Spleen (tissue), 7 donors: ENCODE measurements at regions not wholly inside any gene's neighbourhood (a gene's known extent, or its start where the extent isn't known, plus 50 kb on each side); places are given as distances from the start of the nearest gene placed in this dataset.

ENCODE experiments used
- CTCF ChIP-seq, 11 experiments: fragments of 200-600 bp in 7 of 11; fragments of 450-650 bp in 4 of 11; sonication (generic) in 4 of 11; IDR thresholded peaks in 8 of 11; conservative IDR thresholded peaks in 3 of 11; 1 replicate in 7 of 11; 2 replicates in 4 of 11; pipeline versions ENCODE4 v1.4.0 to v1.8.0; 2016 to 2021; ENCODE audit warnings: antibody characterized with exemption in 11 of 11, inconsistent platforms in 4 of 11, mild to moderate bottlenecking in 1 of 11
- POLR2A ChIP-seq, 3 donors: fragments of 450-650 bp; IDR thresholded peaks; one replicate each; pipeline ENCODE4 v1.5.1; 2017; ENCODE audit warnings: antibody characterized with exemption in 3 of 3, mild to moderate bottlenecking in 1 of 3
- donor health status: DM: no; HTN: no; CAD: no; lungs with moderate emphysema.
- donor health status: DM: no; HTN: no; CAD: no.
- donor health status: DM: no; HTN: no; CAD: no.

GRCh38 chr10:57053530-57053929 is 692.5 kb upstream of the ZWINT start:
- TF ChIP-seq CTCF (IDR thresholded peaks at IDR 0.05 in 8 of 11, conservative IDR thresholded peaks at IDR 0.05 in 3 of 11) (no peak), POLR2A (IDR thresholded peaks at IDR 0.05) (no peak)
